Stimulated activated CD4-positive, alpha-beta T cell treated with anti-CD3 and anti-CD28 coated beads, Interleukin-15, amount 100 ng/mL, for 24 hours (primary cell): ENCODE measurements at regions not wholly inside any gene's neighbourhood (a gene's known extent, or its start where the extent isn't known, plus 50 kb on each side); places are given as distances from the start of the nearest gene placed in this dataset.
"Not testable (repeated sequence)": the region's sequence is repeated elsewhere in the genome, so short reads cannot be mapped to it uniquely, and the experiment has no call there.

Source experiments
- DNase-seq: peaks from one replicate; pipeline ENCODE4 v3.0.0-alpha.2; 2020

DNA sequence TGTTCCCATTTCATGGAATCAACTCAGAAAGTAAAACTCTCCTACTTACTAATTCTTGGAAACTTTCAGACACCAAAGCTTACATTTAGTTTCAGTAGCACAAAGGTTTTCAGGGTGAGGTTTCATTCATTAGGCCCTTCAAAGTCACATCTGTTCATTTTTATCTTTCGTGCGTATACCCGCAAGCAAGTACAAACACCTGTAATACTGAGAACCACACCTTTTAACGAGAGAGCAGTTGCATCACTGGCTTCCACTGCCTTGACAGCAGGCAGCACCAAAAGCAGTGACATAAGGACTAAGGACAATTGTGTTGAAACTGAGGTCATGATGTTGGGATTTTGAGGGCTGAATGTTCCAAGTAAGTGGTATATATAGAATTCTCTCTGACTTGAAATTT, 60.5 kb downstream of the GOLGA6L22 start:
- not testable (repeated sequence) for DNase-seq

DNA sequence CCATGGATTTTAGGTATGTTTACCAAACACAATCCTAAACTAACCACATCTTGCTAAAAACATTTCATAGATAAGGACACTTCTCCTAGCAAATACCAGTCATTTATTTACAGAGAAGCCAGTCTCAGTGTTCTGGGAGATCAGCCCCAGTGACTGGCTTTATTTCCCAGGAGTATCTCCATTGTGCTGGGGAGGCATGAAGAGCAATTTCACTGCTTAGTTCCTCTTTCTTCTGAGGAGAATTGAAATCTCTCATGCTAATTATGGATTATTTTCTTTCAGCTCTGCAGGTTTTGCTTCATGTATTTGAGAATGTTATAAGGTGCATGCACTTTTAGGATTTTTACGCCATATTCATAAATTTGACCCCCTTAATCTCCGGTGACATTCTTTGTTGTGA, 67.8 kb downstream of the GOLGA6L22 start:
- DNase-seq: not testable (repeated sequence)

DNA sequence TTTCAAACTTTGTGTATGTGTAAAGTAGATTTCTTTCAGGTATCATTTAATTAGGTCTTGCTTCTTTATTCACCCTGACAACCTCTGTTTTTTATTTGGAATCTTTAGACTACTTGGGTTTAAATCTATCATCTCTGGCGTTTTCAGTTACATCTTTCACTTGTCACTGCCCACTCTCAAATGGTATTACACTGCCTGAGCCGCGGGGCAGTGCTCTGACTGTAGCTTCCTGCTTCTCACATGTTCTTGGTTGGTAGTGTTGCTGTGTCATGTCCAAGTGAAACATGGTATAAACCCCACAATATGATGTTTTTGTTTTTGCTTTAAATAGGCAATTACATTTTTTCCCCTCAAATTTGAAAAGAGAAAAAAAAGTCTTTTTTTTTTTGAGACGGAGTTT, 68.3 kb downstream of the GOLGA6L22 start:
- DNase-seq: not testable (repeated sequence)

DNA sequence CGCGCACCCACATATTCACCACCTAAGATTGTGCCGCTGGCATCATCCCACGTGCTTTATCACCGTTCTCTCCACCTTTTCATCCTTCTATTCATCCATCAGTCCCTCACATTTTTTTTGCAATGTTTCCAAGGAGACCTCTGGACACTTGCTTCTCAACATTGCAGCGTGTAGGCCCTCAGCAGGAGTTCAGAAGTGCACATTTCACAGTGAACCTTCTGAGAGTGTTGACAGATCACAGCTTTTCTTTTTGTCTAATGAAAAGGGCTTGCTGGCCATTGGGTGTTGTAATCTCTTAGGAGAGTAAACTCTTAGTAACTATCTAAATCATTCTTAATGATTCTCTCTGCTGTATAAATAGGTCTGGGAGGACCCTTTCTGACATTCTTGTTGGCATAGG, 70.5 kb downstream of the GOLGA6L22 start:
- not testable (repeated sequence) for DNase-seq

DNA sequence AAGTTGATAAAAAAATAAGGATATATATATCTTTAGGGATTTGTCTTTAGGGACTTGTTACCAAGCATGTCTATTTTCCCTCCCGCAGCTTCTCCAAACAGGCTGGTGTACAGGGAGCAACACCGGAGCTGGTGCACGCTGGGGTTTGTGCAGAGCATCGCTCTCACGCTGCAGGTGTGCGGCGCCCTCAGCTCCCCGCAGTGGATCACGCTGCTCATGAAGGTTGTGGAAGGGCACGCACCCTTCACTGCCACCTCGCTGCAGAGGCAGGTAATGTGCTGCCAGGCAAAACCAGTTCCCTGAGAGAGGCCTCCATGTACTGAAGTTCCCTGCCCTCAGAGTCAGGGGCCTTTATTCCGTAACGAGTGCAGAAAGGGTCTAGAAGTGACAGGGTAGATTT, 101.0 kb downstream of the GOLGA6L22 start:
- DNase-seq: not testable (repeated sequence)

DNA sequence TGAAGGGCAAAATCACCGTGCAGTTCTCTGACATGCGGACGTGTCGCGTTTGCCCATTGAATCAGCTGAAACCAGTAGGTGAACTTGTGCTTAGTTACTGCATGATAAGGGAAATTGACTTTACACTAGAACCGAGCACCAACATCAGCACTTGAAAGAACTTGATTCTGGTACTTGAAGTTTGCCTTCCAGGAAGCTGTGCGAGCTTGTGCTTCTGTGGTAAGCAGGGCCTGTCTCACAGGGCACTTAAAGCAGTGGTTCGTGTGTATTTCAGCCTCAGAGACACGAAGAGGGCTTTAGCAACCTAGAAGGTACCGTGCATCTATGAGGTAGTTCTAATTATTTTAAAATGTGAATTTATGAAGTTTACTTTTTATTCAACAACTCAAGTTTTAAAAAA, 103.0 kb downstream of the GOLGA6L22 start:
- DNase-seq: not testable (repeated sequence)

DNA sequence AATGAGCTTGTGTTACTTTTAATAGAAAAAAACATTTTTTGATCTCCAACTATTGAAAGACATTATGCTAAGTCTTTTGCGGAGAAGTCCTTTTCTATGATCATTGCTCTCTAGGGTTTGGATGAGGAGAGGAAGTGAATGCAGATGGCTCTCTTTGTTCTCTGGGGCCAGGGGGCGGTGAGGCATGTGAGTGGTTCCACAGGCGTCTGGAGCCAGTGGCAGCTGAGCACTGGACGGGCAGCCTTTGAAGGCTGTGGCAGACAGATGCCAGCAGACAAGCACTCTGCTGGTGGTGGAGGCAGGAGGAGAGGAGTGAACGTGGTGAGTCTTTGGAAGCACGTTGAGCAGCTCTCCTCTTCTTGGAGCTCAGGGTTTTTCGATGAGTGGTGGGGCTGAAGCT, 107.8 kb downstream of the GOLGA6L22 start:
- DNase-seq: not testable (repeated sequence)

DNA sequence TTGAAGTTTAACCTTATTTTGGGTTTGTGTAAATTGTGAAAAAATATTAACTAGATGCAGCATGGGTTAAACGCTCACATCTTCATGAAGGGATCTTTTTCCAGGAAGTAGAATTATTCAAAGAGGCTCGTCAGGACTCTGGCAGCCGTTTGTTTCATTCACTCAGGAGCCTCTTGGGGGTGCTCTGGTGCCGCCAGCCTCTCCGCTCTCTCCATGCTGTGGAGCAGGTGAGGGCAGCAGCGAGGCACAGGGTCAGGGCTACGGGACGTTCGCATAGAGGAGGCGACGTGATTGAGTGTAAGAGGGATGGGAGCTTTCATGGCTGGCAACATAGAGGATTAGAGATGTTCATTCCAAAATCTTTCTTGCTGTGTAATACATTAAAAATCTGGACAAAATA, 110.8 kb downstream of the GOLGA6L22 start:
- DNase-seq: not testable (repeated sequence)

DNA sequence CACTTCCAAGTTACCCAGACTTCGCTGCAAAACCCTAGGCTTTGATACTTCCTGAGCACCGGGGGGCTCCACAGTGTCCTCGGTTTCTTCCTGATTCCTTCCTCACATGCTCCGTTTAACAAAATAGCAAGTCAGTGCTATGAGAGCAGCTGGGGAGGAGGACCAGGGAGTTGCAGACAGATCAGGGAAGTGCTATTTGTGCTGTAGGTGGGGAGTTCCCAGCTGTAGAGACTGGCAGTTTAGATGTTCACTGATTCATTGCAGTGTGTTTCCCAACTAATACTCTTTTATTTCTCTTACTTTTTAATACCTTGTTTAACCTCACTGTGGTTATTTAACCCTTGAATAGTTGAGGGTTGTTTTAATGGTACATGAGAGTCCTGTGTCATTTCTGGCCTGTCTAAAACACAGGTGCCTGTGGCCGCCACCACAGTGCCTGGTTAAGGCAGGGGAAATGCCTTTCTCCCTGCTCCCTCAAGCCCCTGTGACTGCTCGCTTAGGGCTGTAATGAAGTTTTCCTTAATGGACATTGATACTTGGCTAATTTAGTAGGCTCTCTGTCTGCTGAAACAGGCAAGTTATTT, 113.5 kb downstream of the GOLGA6L22 start:
- not testable (repeated sequence) for DNase-seq

DNA sequence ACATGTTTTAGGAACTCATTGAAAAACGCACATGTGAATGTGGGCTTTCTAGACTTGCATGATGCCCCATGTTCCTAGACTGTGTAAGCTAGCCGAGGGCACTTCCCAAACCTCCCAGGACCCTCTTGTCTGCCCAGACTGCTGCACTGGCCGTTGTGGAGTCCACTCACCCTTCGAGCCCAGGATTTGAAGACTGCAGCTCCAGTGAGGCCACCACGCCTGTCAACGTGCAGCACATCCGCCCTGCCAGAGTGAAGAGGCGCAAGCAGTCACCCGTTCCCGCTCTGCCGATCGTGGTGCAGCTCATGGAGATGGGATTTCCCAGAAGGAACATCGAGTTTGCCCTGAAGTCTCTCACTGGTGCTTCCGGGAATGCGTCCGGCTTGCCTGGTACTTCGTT, 114.1 kb downstream of the GOLGA6L22 start:
- DNase-seq: not testable (repeated sequence)

DNA sequence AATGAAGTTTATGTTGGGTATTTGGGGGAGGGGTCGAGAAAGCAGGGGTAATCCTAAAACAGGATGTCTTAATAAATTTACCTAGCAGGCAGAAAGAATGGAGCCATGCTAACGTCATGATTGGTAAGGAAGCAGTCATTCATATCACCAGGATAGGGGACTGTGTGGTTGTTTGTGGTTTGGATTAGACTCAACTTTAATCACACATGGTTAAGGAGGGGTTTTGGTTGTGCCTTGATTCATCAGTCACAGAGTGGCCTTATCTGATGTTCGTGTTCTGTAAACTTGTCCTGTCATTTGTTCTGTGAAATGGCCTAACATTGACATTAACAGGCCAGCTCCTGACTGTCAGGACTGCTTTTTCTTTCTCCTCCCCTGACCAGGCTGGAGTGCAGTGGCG, 119.1 kb downstream of the GOLGA6L22 start:
- not testable (repeated sequence) for DNase-seq

DNA sequence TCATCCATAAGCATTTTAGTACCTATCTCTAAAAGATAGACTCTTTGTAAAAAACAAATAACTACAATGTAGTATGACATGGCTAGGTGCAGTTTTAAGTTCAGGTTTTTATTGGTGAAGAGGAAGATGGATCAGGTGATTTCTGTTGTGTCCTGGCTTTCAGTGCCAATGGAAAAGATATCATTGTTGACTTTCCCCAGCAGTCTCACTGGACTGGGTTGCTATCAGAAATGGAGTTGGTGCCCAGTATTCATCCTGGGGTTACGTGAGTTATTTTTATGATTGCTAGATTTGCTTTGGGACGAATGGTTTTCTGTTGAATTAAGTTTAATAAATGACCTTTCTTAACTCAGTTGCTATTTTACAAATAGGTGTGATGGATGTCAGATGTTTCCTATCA, 120.5 kb downstream of the GOLGA6L22 start:
- DNase-seq: not testable (repeated sequence)

DNA sequence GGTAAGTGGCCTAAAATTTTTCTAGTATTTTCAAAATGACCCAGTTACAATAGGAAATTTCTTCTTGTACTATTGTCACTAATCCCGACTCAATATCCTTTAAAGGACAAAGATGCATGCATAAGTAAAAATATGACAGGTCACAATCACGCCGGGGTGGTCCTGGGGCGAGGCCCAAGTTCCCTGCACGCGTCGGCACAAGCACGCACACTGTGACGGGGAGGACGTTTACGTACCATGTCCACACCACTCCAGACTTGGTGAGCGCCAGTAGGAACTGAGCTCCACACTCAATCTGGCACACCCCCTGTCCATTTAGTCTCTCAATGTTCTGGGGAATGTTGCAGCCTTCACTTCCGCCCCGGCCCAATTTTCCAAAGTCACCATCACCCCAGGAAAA, 128.7 kb downstream of the GOLGA6L22 start:
- DNase-seq: not testable (repeated sequence)

DNA sequence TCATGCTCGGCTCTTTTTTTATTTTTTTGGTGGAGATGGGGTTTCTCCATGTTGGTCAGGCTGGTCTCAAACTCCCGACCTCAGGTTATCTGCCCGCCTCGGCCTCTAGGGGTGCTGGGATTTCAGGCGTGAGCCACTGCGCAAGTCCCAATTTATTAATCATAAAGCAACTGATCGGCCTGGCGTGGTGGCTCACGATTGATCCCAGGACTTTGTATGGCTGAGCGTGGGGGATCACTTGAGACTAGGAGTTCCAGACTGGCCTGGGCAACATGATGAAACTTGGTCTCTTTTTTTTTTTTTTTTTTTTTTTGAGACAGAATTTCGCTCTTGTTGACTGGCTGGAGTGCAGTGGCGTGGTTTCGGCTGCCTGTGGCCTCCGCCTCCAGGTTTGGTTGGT, 139.8 kb downstream of the GOLGA6L22 start:
- not testable (repeated sequence) for DNase-seq

DNA sequence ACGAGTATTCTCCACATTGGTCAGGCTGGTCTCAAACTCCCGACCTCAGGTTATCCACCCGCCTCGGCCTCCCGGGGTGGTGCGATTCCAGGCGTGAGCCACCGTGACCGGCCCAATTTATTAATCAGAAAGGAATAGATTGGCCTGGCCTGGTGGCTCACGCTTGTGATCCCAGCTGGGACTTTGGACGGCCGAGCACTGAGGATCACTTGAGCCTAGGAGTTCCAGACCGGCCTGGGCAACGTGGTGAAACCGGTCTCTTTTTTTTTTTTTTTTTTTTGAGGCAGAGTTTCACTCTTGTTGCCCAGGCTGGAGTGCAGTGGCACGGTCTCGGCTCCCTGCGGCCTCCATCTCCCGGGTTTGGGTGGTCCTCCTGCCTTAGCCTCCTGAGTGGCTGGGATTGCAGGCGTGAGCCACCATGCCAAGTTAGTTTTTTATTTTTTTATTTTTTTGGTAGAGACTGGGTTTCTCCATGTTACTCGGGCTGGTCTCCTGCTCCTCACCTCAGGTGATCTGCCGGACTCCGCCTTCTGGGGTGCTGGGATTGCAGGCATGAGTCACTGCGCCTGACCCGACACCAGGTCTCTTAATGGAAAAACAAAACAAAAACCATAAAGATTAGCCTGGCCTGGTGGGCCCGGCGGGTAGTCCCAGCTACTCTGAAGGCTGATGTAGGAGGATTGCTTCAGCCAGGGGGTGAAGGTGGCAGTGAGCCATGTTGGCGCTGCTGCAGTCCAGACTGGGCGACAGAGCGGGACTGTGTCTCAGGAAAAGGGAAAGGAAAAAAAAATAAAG, 141.0 kb downstream of the GOLGA6L22 start:
- not testable (repeated sequence) for DNase-seq

DNA sequence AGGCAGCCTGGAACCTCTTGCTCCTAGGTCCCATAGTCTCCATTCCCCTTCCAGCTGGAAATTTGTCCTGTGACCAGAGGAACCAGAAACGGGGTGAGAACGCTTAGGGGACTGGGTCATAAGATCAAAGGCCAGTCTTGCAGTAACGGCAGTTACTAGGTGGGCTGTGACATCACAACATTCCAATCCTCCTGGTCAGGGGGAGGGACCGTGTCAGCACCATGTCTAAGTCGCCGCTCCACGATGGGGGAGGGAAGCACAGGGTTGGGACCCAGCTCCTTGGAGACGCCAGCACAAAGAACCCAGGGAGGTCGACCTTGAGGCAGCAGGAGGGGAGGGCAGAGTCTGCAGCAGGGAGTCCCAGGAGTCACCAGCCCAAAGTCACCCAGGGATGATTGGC, 158.3 kb downstream of the GOLGA6L22 start:
- not testable (repeated sequence) for DNase-seq

DNA sequence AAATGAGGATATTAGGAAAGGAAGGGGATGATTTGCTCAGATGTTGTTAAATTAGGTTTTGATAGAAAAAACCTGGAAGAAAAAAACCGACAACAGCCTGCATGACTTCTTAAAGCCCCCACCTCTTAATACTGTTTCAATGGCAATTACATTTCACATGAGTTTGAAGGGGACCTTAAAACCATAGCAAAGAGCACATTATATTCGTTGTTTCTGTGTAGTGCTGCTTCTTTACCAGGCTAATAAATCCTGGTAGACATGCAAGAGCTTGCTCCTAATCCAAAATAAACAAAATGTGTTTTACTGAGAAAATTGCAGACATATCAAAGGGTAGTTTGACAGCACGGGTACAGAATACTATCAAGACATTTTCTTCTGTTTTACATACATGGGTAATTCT, 154.7 kb upstream of the NIPA1 start:
- not testable (repeated sequence) for DNase-seq

DNA sequence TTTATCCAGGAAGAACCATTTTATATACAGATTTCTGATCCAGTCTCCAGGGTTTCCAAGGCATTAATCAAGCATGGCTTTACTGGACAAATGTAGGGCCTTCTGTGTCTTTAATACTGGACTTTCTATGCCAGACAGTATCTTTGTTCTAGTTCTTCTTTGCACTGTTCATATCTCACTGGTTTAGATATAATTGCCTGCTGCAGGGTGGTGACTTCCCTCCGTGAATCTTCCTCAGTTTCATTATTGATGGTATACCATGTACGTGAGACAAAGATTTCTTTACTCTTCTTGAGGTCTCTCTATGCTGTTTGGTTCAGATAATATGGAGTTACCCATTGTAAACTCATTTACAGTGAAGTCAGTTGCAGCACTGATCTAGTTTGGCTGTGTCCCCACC, 146.5 kb upstream of the NIPA1 start:
- not testable (repeated sequence) for DNase-seq

DNA sequence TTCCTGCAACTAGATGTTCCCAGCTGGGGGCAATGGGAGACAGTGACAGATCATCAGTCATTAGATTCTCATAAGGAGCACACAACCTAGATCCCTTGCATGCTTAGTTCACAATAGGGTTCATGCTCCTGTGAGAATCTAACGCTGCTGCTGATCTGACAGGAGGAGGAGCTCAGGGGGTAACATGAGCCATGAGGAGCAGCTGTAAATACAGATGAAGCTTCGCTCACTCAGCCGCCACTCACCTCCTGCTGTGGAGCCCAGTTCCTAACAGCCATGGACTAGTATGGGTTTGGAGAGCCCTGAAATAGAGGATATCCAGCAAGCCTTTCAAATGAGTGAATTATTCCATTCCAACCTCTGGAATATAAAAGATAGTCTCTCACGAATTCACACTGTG, 137.0 kb upstream of the NIPA1 start:
- not testable (repeated sequence) for DNase-seq

DNA sequence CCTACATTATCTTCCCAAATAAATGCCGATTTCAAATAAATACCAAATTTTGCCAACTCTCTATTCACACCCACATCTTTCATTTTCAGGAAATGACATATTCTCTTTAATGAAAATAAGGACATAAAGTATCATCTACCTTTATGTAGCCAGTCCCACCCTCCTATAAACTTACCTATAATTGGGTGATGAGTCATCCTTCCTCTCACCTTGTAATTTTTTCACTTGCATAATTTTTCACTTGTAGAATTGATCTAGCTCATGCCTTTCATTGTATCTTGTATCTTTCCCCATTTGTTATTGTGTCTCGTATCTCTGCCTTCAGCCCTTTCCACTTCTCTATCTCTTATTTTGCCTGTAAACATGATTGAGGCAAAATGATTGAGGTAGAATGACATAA, 135.3 kb upstream of the NIPA1 start:
- not testable (repeated sequence) for DNase-seq

DNA sequence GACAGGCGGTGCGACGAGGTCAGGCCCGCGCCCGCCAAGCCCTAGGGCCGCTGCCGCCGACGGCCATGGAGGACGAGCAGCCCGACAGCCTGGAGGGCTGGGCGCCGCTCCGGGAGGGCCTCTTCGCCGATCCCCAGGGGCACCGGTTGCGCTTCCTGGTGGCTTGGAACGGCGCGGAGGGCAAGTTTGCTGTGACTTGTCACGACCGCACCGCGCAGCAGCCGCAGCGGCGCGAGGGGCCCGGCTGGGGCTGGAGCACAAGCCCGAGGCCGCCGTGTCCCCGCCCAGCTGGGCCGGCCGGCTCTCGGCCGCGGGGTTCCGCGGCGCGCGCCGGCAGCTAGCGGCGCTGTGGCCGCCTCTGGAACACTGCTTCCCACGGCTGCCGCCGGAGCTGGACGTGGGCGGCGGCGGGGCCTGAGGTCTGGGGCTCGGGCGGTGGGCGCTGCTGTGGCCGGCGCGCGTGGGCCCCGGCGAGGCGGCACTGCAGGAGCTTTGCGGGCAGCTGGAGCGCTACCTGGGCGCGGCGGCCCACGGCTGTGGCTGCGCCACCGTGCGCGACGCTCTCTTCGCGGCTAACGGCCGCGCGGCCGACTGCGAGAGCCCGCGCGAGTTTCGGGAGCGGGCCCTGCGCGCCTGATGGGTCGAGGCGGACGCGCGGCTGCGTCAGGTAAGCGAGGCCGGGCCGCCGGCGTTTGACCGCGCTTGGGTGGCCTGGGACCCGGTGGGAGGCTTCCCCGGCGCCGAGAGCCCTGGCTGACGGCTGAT, 122.0 kb upstream of the NIPA1 start:
- peak; percentile 54 for DNase-seq

DNA sequence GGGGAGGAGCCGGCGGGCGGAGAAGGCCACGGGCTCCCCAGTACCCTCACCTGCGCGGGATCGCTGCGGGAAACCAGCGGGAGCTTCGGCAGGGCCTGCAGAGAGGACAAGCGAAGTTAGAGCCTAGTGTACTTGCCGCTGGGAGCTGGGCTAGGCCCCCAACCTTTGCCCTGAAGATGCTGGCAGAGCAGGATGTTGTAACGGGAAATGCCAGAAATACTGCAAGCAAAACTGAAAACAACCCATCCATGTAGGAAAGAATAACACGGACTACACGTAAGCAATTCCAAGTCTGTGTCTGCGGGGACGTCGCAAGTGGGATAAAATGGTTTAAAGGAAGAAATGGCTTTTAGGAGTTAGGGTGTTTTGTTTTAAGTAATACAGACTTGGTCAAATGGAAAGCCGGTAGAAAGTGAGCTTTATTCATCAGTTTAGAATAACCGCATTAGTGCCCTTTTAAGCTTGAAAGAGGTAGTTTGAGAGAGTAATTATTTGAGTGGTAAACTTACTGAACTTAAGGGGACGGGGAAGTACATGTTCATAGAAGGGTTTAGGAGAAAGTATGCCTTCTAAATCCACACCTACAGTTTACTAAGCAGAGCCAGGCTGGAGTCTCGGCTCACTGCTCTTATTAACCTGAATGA, 121.3 kb upstream of the NIPA1 start:
- DNase-seq: peak; percentile 25

DNA sequence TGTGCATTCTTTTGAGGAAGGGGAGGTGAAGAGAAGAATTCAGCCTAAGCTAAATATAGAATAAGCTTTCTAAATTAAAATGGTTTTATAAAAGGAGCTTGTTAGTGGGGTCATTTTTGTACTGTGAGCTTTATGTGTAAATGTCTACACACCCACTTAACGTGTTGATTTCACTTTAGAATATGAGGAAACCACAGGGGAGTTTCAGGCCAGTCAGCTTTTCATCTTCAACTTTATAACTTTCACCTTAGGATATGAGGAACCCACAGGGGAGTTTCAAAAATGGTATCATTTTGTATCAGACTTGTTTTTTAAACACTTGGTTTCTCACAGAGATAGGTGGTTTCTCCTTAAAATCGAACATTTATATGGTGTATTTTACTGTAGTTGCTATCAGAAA, 120.7 kb upstream of the NIPA1 start:
- peak; percentile 8 for DNase-seq
